ENCODE measurements at regions not wholly inside any gene's neighbourhood (a gene's known extent, or its start where the extent isn't known, plus 50 kb on each side); places are given as distances from the start of the nearest gene placed in this dataset.

DNA sequence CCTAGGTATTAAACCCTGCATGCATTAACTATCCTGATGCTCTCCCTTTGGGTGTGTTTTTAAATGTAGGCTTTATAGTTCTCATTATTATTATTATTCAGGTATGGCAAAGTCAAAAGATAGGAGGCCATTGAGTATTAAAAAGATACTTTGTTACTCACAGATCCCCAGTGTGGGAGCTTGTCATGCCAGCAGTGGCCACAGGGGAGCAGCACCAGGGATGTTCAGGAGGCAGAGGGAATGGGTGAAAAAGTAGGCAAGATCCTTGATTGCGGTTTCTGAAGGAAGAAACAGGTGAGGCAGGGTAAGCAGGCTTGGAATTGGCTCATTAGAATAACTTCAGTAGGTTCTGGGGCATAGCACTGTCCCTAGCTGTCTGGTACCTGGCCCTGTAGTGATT, 382.2 kb downstream of the MED13L start:
- TF ChIP-seq, protein P1, sequence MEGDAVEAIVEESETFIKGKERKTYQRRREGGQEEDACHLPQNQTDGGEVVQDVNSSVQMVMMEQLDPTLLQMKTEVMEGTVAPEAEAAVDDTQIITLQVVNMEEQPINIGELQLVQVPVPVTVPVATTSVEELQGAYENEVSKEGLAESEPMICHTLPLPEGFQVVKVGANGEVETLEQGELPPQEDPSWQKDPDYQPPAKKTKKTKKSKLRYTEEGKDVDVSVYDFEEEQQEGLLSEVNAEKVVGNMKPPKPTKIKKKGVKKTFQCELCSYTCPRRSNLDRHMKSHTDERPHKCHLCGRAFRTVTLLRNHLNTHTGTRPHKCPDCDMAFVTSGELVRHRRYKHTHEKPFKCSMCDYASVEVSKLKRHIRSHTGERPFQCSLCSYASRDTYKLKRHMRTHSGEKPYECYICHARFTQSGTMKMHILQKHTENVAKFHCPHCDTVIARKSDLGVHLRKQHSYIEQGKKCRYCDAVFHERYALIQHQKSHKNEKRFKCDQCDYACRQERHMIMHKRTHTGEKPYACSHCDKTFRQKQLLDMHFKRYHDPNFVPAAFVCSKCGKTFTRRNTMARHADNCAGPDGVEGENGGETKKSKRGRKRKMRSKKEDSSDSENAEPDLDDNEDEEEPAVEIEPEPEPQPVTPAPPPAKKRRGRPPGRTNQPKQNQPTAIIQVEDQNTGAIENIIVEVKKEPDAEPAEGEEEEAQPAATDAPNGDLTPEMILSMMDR (conservative IDR thresholded peaks at IDR 0.05 in 1 of 2, IDR thresholded peaks at IDR 0.05 in 1 of 2; ENCODE audit: low read depth in 1 of 2, low read length in 2 of 2): peak in 1 of 2 donors; percentile 40
- no peak for TF ChIP-seq EZH2 (IDR thresholded peaks at IDR 0.05; ENCODE audit: low read length, missing control alignments)

Measured in fibroblast of lung (primary cell).